Heart left ventricle (tissue), 16 donors: ENCODE measurements at regions not wholly inside any gene's neighbourhood (a gene's known extent, or its start where the extent isn't known, plus 50 kb on each side); places are given as distances from the start of the nearest gene placed in this dataset.
"Not testable (repeated sequence)": the region's sequence is repeated elsewhere in the genome, so short reads cannot be mapped to it uniquely, and the experiment has no call there.

Source experiments
- ATAC-seq, 4 donors: fragments of 200-7000 bp; cut with Tn5 transposase; one replicate each; pipeline ENCODE4 v1.9.1; 2020 to 2022; ENCODE audit warnings: moderate library complexity in 4 of 4, mild to moderate bottlenecking in 3 of 4, moderate number of reproducible peaks in 1 of 4
- DNase-seq, 5 donors: peaks; one replicate each; pipeline ENCODE4 v3.0.0-alpha.2; 2020
- H3K27ac ChIP-seq, 12 donors: fragments of 200-600 bp; sonication (generic) in 4 of 12; one replicate each; pipeline versions ENCODE4 v1.5.0 to v1.8.0; 2016 to 2022; ENCODE audit warnings: mild to moderate bottlenecking in 2 of 12
- H3K27me3 ChIP-seq, 9 donors: fragments of 200-600 bp; sonication (generic) in 2 of 9; one replicate each; pipeline versions ENCODE4 v1.5.1 to v1.8.0; 2016 to 2022; ENCODE audit warnings: mild to moderate bottlenecking in 3 of 9
- H3K36me3 ChIP-seq, 9 donors: fragments of 200-600 bp; sonication (generic) in 2 of 9; one replicate each; pipeline versions ENCODE4 v1.5.0 to v1.8.0; 2018 to 2022; ENCODE audit warnings: mild to moderate bottlenecking in 2 of 9
- H3K4me1 ChIP-seq, 12 donors: fragments of 200-600 bp; sonication (generic) in 4 of 12; one replicate each; pipeline versions ENCODE4 v1.5.0 to v1.8.0; 2016 to 2022; ENCODE audit warnings: mild to moderate bottlenecking in 3 of 12
- H3K4me3 ChIP-seq, 12 donors: fragments of 200-600 bp; sonication (generic) in 4 of 12; one replicate each; pipeline versions ENCODE4 v1.5.0 to v1.8.0; 2017 to 2022; ENCODE audit warnings: mild to moderate bottlenecking in 9 of 12, moderate library complexity in 4 of 12
- H3K9me3 ChIP-seq, 12 donors: fragments of 200-600 bp; sonication (generic) in 4 of 12; one replicate each; pipeline versions ENCODE4 v1.5.0 to v1.8.0; 2016 to 2022; ENCODE audit warnings: mild to moderate bottlenecking in 1 of 12
- CTCF ChIP-seq, 12 donors: fragments of 200-600 bp; sonication (generic) in 4 of 12; IDR thresholded peaks; one replicate each; pipeline versions ENCODE4 v1.5.0 to v1.8.0; 2018 to 2022; ENCODE audit warnings: antibody characterized with exemption in 12 of 12, mild to moderate bottlenecking in 5 of 12
- POLR2A ChIP-seq, 2 donors: fragments of 450-650 bp; IDR thresholded peaks; one replicate each; pipeline ENCODE4 v1.6.1; 2017; ENCODE audit warnings: antibody characterized with exemption in 2 of 2, mild to moderate bottlenecking in 2 of 2, moderate library complexity in 2 of 2
- WGBS, 4 donors: extraction: QIAGEN DNeasy Blood & Tissue Kit in 2 of 4; methylation state at CpG; one replicate each; pipeline versions ENCODE4 v1.1.5 to v1.1.7; 2013 to 2018; 5-methylcytosine and 5-hydroxymethylcytosine counted together
- intact Hi-C, 10 donors: fragments of 100-400 bp; cut with DNase I; formaldehyde crosslinking; loops; one replicate each; pipeline versions ENCODE4 v1.11.1 to v1.14.2; 2022
- donor health status: ischemic (EF 13 %, LVEDD 7.1; RV severe dilation, severe dysfunction).
- donor health status: healthy with polysubstance abuse.
- donor health status: DM: no; HTN: yes; CAD: no.
- donor health status: DM: no; HTN: no; CAD: no.
- donor health status: ischemic (EF 25% LVEDD 6.9; RV normal size, moderate dysfunction).
- donor health status: ischemic (EF 25% LVEDD 5.7; RV mildly dilated, moderate dysfunction).
- donor health status: healthy.
- donor health status: DM: yes; HTN: yes; CAD: no.
- donor health status: ischemic (EF 35%, LVEDD 5.7; RV mildly dilated, moderate dysfunction).
- donor health status: nonischemic (EF 11% LVEDD 7.7; RV severe dilation, severe dysfunction).
- donor health status: DM: yes; HTN: yes; CAD: no.
- donor health status: PGD.
- donor health status: ischemic (EF 29% LVEDD 5.4; RV normal size, mild dysfunction).
- donor health status: nonischemic (EF 23%, LVEDD 6.1; RV moderate dilation, normal function).

- Histone ChIP-seq H3K4me3 (no peak overlapping the region), H3K9me3 (peaks cover 0 to 23% (median 5%) of the 10 kb centered on the region in 12 donors), H3K27me3 (no peaks in the 10 kb centered on the region), H3K4me1 (no peaks in the 10 kb centered on the region), H3K36me3 (no peaks in the 10 kb centered on the region), H3K27ac (no peak overlapping the region)
- ATAC-seq (no peak), DNase-seq (no peak)
- intact Hi-C loops, result no loop called here
- 62 to 73% (median 69%) methylated on average over 1 of the region's 1 CpG for WGBS, 4 donors
- no peak for TF ChIP-seq POLR2A (IDR thresholded peaks at IDR 0.05)
- no peak for TF ChIP-seq CTCF (IDR thresholded peaks at IDR 0.05)
These were observed 628.4 kb upstream of the TPK1 start for GRCh38 chr7:145464287-145464686.

GRCh38 chr7:145462463-145462862, 626.6 kb upstream of the TPK1 start:
- Histone ChIP-seq H3K27ac (no peak overlapping the region), H3K4me3 (no peak overlapping the region), H3K27me3 (no peaks in the 10 kb centered on the region), H3K36me3 (no peaks in the 10 kb centered on the region), H3K4me1 (no peaks in the 10 kb centered on the region), H3K9me3 (peaks cover 0 to 18% (median 8%) of the 10 kb centered on the region in 12 donors)
- DNase-seq (no peak), ATAC-seq (no peak)
- intact Hi-C loops, result no loop called here
- TF ChIP-seq CTCF (IDR thresholded peaks at IDR 0.05) (no peak), POLR2A (IDR thresholded peaks at IDR 0.05) (no peak)
- WGBS, 4 donors, result 75 to 83% (median 79%) methylated on average over 4 of the region's 4 CpGs

- WGBS, 4 donors, result 79 to 90% (median 84%) methylated on average over 7 of the region's 7 CpGs
These were observed 599.0 kb upstream of the TPK1 start for GRCh38 chr7:145434811-145435210.

GRCh38 chr7:145431834-145432233, 596.0 kb upstream of the TPK1 start:
- no peak for TF ChIP-seq POLR2A (IDR thresholded peaks at IDR 0.05)
- no peak for TF ChIP-seq CTCF (IDR thresholded peaks at IDR 0.05)
- Histone ChIP-seq H3K4me3 (no peak overlapping the region), H3K27me3 (no peaks in the 10 kb centered on the region), H3K9me3 (peaks cover 0 to 12% (median 0%) of the 10 kb centered on the region in 12 donors), H3K36me3 (no peaks in the 10 kb centered on the region), H3K4me1 (no peaks in the 10 kb centered on the region), H3K27ac (no peak overlapping the region)
- intact Hi-C loops, result no loop called here
- DNase-seq (no peak), ATAC-seq (no peak)
- 77 to 85% (median 81%) methylated on average over 1 of the region's 1 CpG for WGBS, 4 donors

More at GRCh38 chr7:145434811-145435210, 599.0 kb upstream of the TPK1 start:
- intact Hi-C loops, result no loop called here
- no peaks in the 10 kb centered on the region for H3K27me3 ChIP-seq
- ATAC-seq (no peak), DNase-seq (no peak)
- no peaks in the 10 kb centered on the region for H3K36me3 ChIP-seq
- TF ChIP-seq CTCF (IDR thresholded peaks at IDR 0.05) (no peak), POLR2A (IDR thresholded peaks at IDR 0.05) (no peak)
- H3K4me3 ChIP-seq, result no peak overlapping the region
- peaks cover 0 to 12% (median 0%) of the 10 kb centered on the region in 12 donors for H3K9me3 ChIP-seq
- H3K4me1 ChIP-seq, result no peaks in the 10 kb centered on the region
- no peak overlapping the region for H3K27ac ChIP-seq

- intact Hi-C loops, H3K27me3 ChIP-seq, H3K4me3 ChIP-seq, H3K36me3 ChIP-seq, H3K4me1 ChIP-seq, DNase-seq, H3K27ac ChIP-seq, H3K9me3 ChIP-seq, ATAC-seq: not testable (repeated sequence)
- WGBS, 4 donors, result 84 to 90% (median 86%) methylated on average over 5 to 8 of the region's 8 CpGs
These were observed 582.6 kb upstream of the TPK1 start for GRCh38 chr7:145418481-145418880.
